Vagina (tissue), 2 donors: ENCODE measurements at regions not wholly inside any gene's neighbourhood (a gene's known extent, or its start where the extent isn't known, plus 50 kb on each side); places are given as distances from the start of the nearest gene placed in this dataset.

Source experiments
- POLR2AphosphoS5 ChIP-seq, 2 donors: sonication (generic); formaldehyde crosslinking; IDR thresholded peaks; one replicate each; pipeline ENCODE4 v1.9.0; 2017; ENCODE audit warnings: antibody characterized with exemption in 2 of 2, mild to moderate bottlenecking in 2 of 2, low read depth in 1 of 2; ENCODE audit not compliant: insufficient read depth in 1 of 2
- TF ChIP-seq, protein P1 (sequence below), 3 experiments: fragments of 450-650 bp in 2 of 3; fragments of 200-600 bp in 1 of 3; sonication (generic) in 1 of 3; IDR thresholded peaks; one replicate each; pipeline ENCODE4 v1.5.1; 2017 to 2019; ENCODE audit warnings: antibody characterized with exemption in 3 of 3, mild to moderate bottlenecking in 2 of 3, moderate library complexity in 2 of 3

- TF ChIP-seq, protein P1, sequence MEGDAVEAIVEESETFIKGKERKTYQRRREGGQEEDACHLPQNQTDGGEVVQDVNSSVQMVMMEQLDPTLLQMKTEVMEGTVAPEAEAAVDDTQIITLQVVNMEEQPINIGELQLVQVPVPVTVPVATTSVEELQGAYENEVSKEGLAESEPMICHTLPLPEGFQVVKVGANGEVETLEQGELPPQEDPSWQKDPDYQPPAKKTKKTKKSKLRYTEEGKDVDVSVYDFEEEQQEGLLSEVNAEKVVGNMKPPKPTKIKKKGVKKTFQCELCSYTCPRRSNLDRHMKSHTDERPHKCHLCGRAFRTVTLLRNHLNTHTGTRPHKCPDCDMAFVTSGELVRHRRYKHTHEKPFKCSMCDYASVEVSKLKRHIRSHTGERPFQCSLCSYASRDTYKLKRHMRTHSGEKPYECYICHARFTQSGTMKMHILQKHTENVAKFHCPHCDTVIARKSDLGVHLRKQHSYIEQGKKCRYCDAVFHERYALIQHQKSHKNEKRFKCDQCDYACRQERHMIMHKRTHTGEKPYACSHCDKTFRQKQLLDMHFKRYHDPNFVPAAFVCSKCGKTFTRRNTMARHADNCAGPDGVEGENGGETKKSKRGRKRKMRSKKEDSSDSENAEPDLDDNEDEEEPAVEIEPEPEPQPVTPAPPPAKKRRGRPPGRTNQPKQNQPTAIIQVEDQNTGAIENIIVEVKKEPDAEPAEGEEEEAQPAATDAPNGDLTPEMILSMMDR (IDR thresholded peaks at IDR 0.05): no peak
- TF ChIP-seq POLR2AphosphoS5 (IDR thresholded peaks at IDR 0.05; ENCODE audit: insufficient read depth in 1 of 2, low read depth in 1 of 2): no peak
These were observed 104.0 kb upstream of the ZNF678 start for GRCh38 chr1:227459326-227459841.
